RWPE2 (cell line): ENCODE measurements at regions not wholly inside any gene's neighbourhood (a gene's known extent, or its start where the extent isn't known, plus 50 kb on each side); places are given as distances from the start of the nearest gene placed in this dataset.

ENCODE experiments used
- ATAC-seq: fragments of 200-7000 bp; cut with Tn5 transposase; 3 replicates; pipeline ENCODE4 v1.9.1; 2021; ENCODE audit warnings: low read depth
- DNase-seq: peaks from one replicate; pipeline ENCODE4 v3.0.0-alpha.2; 2020; ENCODE audit warnings: low spot score
- H3K27ac ChIP-seq: fragments of 450-650 bp; 2 replicates; pipeline ENCODE4 v1.5.1; 2017; ENCODE audit warnings: mild to moderate bottlenecking; ENCODE audit not compliant: poor library complexity, severe bottlenecking
- H3K27me3 ChIP-seq: fragments of 250-450 bp; sonication (Bioruptor Pico); 2 replicates; pipeline ENCODE4 v1.5.1; 2021; ENCODE audit warnings: mild to moderate bottlenecking, moderate library complexity; ENCODE audit not compliant: insufficient read depth, poor library complexity, severe bottlenecking
- H3K36me3 ChIP-seq: fragments of 250-450 bp; sonication (Bioruptor Pico); 2 replicates; pipeline ENCODE4 v1.5.1; 2020; ENCODE audit warnings: low read depth, mild to moderate bottlenecking, moderate library complexity
- H3K4me1 ChIP-seq: fragments of 250-450 bp; sonication (Bioruptor Pico); 2 replicates; pipeline ENCODE4 v1.5.1; 2021; ENCODE audit warnings: mild to moderate bottlenecking, moderate library complexity; ENCODE audit not compliant: insufficient read depth, poor library complexity, severe bottlenecking
- H3K4me3 ChIP-seq: fragments of 250-450 bp; sonication (Bioruptor Pico); 2 replicates; pipeline ENCODE4 v1.5.1; 2021; ENCODE audit warnings: mild to moderate bottlenecking, moderate library complexity; ENCODE audit not compliant: severe bottlenecking
- H3K9me3 ChIP-seq: fragments of 250-450 bp; sonication (Bioruptor Pico); 2 replicates; pipeline ENCODE4 v1.5.1; 2021; ENCODE audit warnings: mild to moderate bottlenecking, moderate library complexity; ENCODE audit not compliant: severe bottlenecking
- CTCF ChIP-seq: fragments of 450-650 bp; IDR thresholded peaks from one replicate; pipeline ENCODE4 v1.5.1; 2017; ENCODE audit warnings: mild to moderate bottlenecking, moderate library complexity; ENCODE audit not compliant: poor library complexity, severe bottlenecking

- Histone ChIP-seq H3K27ac (no peak overlapping the region), H3K4me3 (no peak overlapping the region), H3K27me3 (no peaks in the 10 kb centered on the region), H3K4me1 (no peaks in the 10 kb centered on the region), H3K36me3 (no peaks in the 10 kb centered on the region), H3K9me3 (no peaks in the 10 kb centered on the region)
- no peak for DNase-seq
- no peak for TF ChIP-seq CTCF
- ATAC-seq: no peak
Observed at GRCh38 chr21:36236052-36236730, 79.6 kb downstream of the DOP1B start.

- no peaks in the 10 kb centered on the region for H3K36me3 ChIP-seq
- DNase-seq (no peak), ATAC-seq (0 out of 3 replicates have a peak, but pooled peaks have one; percentile 17)
- H3K27me3 ChIP-seq: no peaks in the 10 kb centered on the region
- no peak overlapping the region for H3K27ac ChIP-seq
- H3K9me3 ChIP-seq: no peaks in the 10 kb centered on the region
- no peaks in the 10 kb centered on the region for H3K4me1 ChIP-seq
- no peak for TF ChIP-seq CTCF
- H3K4me3 ChIP-seq: no peak overlapping the region
Observed at GRCh38 chr21:36237441-36237840, 80.8 kb downstream of the DOP1B start.

DNA sequence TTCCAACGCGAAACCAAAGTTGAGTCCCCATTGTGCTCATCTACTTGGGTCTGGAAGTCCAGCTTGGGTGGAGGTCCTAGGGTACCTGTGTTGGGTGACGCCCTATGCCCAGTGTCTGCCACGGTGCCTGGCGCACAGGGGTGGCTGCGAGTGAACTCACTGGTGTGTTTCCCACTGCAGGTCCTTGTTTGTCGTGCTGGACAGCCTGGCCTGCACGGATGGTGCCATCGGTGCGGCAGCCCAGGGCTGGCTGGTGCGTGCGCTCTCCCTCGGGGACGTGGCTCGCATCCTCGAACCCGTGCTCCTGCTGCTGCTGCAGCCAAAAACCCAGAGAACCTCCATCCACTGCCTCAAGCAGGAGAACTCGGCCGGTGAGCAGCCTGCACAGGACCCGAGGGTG, 80.4 kb upstream of the MORC3 start:
- ATAC-seq: no peak
- no peak for TF ChIP-seq CTCF
- no peak overlapping the region for H3K4me3 ChIP-seq

GRCh38 chr21:36241717-36242116, 78.3 kb upstream of the MORC3 start:
- no peak for ATAC-seq
- 0 out of 2 replicates have a peak, but pooled peaks cover 5% of the 10 kb centered on the region for H3K36me3 ChIP-seq
- TF ChIP-seq CTCF: no peak
- no peak for DNase-seq
- no peaks in the 10 kb centered on the region for H3K27me3 ChIP-seq
- H3K27ac ChIP-seq: no peak overlapping the region
- no peaks in the 10 kb centered on the region for H3K9me3 ChIP-seq
- no peaks in the 10 kb centered on the region for H3K4me1 ChIP-seq
- H3K4me3 ChIP-seq: no peak overlapping the region

More for the DNA sequence above, 80.4 kb upstream of the MORC3 start:
- DNase-seq: no peak
- H3K4me1 ChIP-seq: no peaks in the 10 kb centered on the region
- no peaks in the 10 kb centered on the region for H3K27me3 ChIP-seq
- H3K36me3 ChIP-seq: no peaks in the 10 kb centered on the region
- no peak overlapping the region for H3K27ac ChIP-seq
- H3K9me3 ChIP-seq: no peaks in the 10 kb centered on the region

DNA sequence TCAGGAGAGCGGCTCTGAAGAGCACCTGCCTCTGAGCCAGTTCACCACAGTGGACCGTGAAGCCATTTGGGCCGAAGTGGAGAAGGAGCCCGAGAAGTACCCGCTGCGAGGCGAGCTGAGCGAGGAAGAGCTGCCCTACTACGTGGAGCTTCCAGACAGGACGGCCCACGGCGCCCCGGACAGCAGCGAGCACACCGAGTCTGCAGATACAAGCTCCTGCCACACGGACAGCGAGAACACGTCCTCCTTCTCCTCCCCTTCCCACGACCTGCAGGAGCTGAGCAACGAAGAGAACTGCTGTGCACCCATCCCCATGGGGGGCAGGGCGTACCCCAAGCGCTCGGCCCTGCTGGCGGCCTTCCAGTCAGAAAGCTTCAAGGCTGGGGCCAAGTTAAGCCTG, 74.9 kb upstream of the MORC3 start:
- Histone ChIP-seq H3K27me3 (no peaks in the 10 kb centered on the region), H3K36me3 (0 out of 2 replicates have a peak, but pooled peaks cover 5% of the 10 kb centered on the region), H3K4me3 (no peak overlapping the region), H3K27ac (no peak overlapping the region), H3K9me3 (no peaks in the 10 kb centered on the region), H3K4me1 (no peaks in the 10 kb centered on the region)
- TF ChIP-seq CTCF: no peak
- DNase-seq: no peak
- no peak for ATAC-seq
